HEK293 (cell line): ENCODE measurements at regions not wholly inside any gene's neighbourhood (a gene's known extent, or its start where the extent isn't known, plus 50 kb on each side); places are given as distances from the start of the nearest gene placed in this dataset.

ENCODE experiments used
- CTCF ChIA-PET: fragments of 350-600 bp; formaldehyde crosslinking; extraction: SDS; loops from one replicate; lab custom pipeline; 2021; ENCODE audit warnings: antibody characterized with exemption; lab: Yijun Ruan, JAX
- POLR2A ChIA-PET: fragments of 300-600 bp; formaldehyde crosslinking; extraction: SDS; loops from one replicate; lab custom pipeline; 2020; ENCODE audit warnings: antibody characterized with exemption, inconsistent platforms; lab: Yijun Ruan, JAX
- H3K27ac ChIP-seq: fragments of 200-500 bp; sonication (Bioruptor generic); 2 replicates; pipeline ENCODE4 v1.5.1; 2014; ENCODE audit warnings: low read depth, low read length, control low read depth, inconsistent platforms; ENCODE audit errors: extremely low read depth
- H3K36me3 ChIP-seq, 2 experiments: fragments of 200-500 bp in 1 of 2; sonication (Bioruptor generic) in 1 of 2; 1 replicate in 1 of 2; 2 replicates in 1 of 2; pipeline ENCODE4 v1.5.1; 2014 to 2017; ENCODE audit warnings: inconsistent platforms in 2 of 2, low read length in 2 of 2; ENCODE audit not compliant: control insufficient read depth in 2 of 2, insufficient read depth in 1 of 2
- H3K4me1 ChIP-seq: fragments of 200-500 bp; sonication (Bioruptor generic); 2 replicates; pipeline ENCODE4 v1.5.1; 2014; ENCODE audit warnings: mild to moderate bottlenecking, low read length, inconsistent platforms; ENCODE audit not compliant: control insufficient read depth, insufficient read depth
- H3K4me3 ChIP-seq: 2 replicates; pipeline ENCODE4 v1.5.1; 2011; ENCODE audit warnings: low read depth, mild to moderate bottlenecking, control low read depth, low read length, moderate library complexity
- H3K9me3 ChIP-seq: fragments of 200-500 bp; sonication (Bioruptor generic); 2 replicates; pipeline ENCODE4 v1.5.1; 2014; ENCODE audit warnings: low read depth, low read length, inconsistent platforms; ENCODE audit not compliant: control insufficient read depth, insufficient read depth
- GLI2 ChIP-seq: fragments of 450-650 bp; formaldehyde crosslinking; IDR thresholded peaks from 2 replicates; pipeline ENCODE4; 2017; ENCODE audit warnings: missing biosample characterization, missing genetic modification characterization, low read depth, borderline replicate concordance
- KLF9 ChIP-seq: fragments of 450-650 bp; formaldehyde crosslinking; IDR thresholded peaks from 2 replicates; pipeline ENCODE4 v1.5.1; 2016; ENCODE audit warnings: missing biosample characterization, missing genetic modification characterization, low read depth
- WT1 ChIP-seq: fragments of 450-650 bp; formaldehyde crosslinking; IDR thresholded peaks from 2 replicates; pipeline ENCODE4 v1.5.1; 2016; ENCODE audit warnings: missing biosample characterization, missing genetic modification characterization
- ZBTB11 ChIP-seq: fragments of 450-650 bp; formaldehyde crosslinking; conservative IDR thresholded peaks from 2 replicates; pipeline ENCODE4 v1.5.1; 2016; ENCODE audit warnings: low read depth, missing biosample characterization, missing genetic modification characterization
- ZFHX2 ChIP-seq: fragments of 450-650 bp; formaldehyde crosslinking; conservative IDR thresholded peaks from 2 replicates; pipeline ENCODE4 v1.5.1; 2016; ENCODE audit warnings: missing biosample characterization, missing genetic modification characterization
- ZFP3 ChIP-seq: fragments of 450-650 bp; formaldehyde crosslinking; IDR thresholded peaks from 2 replicates; pipeline ENCODE4 v1.5.1; 2016; ENCODE audit warnings: low read depth, missing biosample characterization, missing genetic modification characterization
- ZNF16 ChIP-seq: fragments of 450-650 bp; formaldehyde crosslinking; IDR thresholded peaks from 2 replicates; pipeline ENCODE4 v1.5.1; 2016; ENCODE audit warnings: low read depth, missing biosample characterization, missing genetic modification characterization
- ZNF223 ChIP-seq: fragments of 450-650 bp; formaldehyde crosslinking; IDR thresholded peaks from 2 replicates; pipeline ENCODE4 v1.5.1; 2016; ENCODE audit warnings: missing biosample characterization, missing genetic modification characterization
- ZNF26 ChIP-seq: fragments of 450-650 bp; formaldehyde crosslinking; IDR thresholded peaks from 2 replicates; pipeline ENCODE4 v1.5.1; 2016; ENCODE audit warnings: missing biosample characterization, missing genetic modification characterization
- ZNF398 ChIP-seq: fragments of 450-650 bp; formaldehyde crosslinking; IDR thresholded peaks from 2 replicates; pipeline ENCODE4 v1.5.1; 2017; ENCODE audit warnings: missing biosample characterization, missing genetic modification characterization
- ZNF610 ChIP-seq: fragments of 450-650 bp; formaldehyde crosslinking; IDR thresholded peaks from 2 replicates; pipeline ENCODE4 v1.5.1; 2016; ENCODE audit warnings: missing biosample characterization, missing genetic modification characterization, borderline replicate concordance
- ZNF621 ChIP-seq: fragments of 450-650 bp; formaldehyde crosslinking; IDR thresholded peaks from 2 replicates; pipeline ENCODE4 v1.5.1; 2017; ENCODE audit warnings: missing biosample characterization, missing genetic modification characterization
- ZNF658 ChIP-seq: fragments of 450-650 bp; formaldehyde crosslinking; IDR thresholded peaks from 2 replicates; pipeline ENCODE4; 2016; ENCODE audit warnings: missing biosample characterization, missing genetic modification characterization
- ZSCAN16 ChIP-seq: fragments of 450-650 bp; formaldehyde crosslinking; IDR thresholded peaks from 2 replicates; pipeline ENCODE4 v1.5.1; 2016; ENCODE audit warnings: missing biosample characterization, missing genetic modification characterization
- ZSCAN30 ChIP-seq: fragments of 450-650 bp; IDR thresholded peaks from 2 replicates; pipeline ENCODE4 v1.5.1; 2018; ENCODE audit warnings: missing biosample characterization, mild to moderate bottlenecking, missing genetic modification characterization, moderate library complexity
- TF ChIP-seq, protein P1 (sequence below): fragments of 450-650 bp; formaldehyde crosslinking; IDR thresholded peaks from 2 replicates; pipeline ENCODE4 v1.5.1; 2017; ENCODE audit warnings: missing biosample characterization, missing genetic modification characterization

DNA sequence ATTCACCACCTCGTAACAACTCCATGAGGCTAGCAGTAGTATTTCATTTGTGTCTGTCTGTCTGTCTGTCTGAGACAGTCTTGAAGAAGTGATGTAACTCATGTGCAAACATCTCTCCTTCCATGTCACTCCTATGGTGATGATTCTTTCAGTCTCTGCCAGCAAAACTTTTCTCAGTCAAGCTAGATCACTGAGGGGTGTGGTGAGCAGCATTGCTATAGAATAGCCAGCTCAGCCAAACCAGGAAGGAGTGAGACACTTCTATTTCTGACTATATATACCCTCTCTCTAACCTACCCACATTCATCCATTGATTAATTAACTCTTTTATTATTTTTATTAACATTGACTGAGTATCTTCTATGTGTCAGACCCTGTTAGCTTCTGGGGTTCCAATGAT, 1095.1 kb upstream of the GYPC start (continued):
- TF ChIP-seq WT1 (tag by site-specific recombination) (no peak), ZFHX2 (no peak)

DNA sequence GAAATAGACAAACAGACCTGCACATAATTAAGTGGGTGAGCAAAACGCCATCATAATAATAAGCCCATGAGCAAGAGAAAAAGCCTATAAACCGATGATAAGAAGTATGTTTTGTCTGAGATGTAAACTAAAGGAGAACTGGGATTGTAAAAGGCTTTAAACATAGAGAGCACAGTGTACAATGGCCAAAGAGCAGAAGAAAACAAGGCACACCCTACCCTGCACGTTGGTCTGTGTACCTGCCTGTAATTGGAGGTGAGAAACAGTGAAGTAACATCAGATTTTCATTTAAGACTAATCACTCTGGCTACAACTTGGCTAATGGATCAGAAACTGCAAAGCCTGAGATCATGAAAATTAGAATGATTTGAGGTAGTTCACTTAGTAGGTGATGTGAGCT, 1094.7 kb upstream of the GYPC start:
- Histone ChIP-seq H3K9me3 (no peaks in the 10 kb centered on the region), H3K36me3 (no peaks in the 10 kb centered on the region), H3K4me3 (no peak overlapping the region), H3K4me1 (no peaks in the 10 kb centered on the region), H3K27ac (no peak overlapping the region)
- POLR2A ChIA-PET = no interaction called here
- CTCF ChIA-PET = no interaction called here
- TF ChIP-seq ZNF621 (tag by site-specific recombination) = no peak
- no peak for TF ChIP-seq ZNF16
- TF ChIP-seq ZSCAN16 = no peak
- no peak for TF ChIP-seq ZNF223 (tag by site-specific recombination)
- TF ChIP-seq ZSCAN30 (tag by site-specific recombination) = no peak
- TF ChIP-seq ZNF610 (tag by site-specific recombination) = no peak
- TF ChIP-seq, protein P1, sequence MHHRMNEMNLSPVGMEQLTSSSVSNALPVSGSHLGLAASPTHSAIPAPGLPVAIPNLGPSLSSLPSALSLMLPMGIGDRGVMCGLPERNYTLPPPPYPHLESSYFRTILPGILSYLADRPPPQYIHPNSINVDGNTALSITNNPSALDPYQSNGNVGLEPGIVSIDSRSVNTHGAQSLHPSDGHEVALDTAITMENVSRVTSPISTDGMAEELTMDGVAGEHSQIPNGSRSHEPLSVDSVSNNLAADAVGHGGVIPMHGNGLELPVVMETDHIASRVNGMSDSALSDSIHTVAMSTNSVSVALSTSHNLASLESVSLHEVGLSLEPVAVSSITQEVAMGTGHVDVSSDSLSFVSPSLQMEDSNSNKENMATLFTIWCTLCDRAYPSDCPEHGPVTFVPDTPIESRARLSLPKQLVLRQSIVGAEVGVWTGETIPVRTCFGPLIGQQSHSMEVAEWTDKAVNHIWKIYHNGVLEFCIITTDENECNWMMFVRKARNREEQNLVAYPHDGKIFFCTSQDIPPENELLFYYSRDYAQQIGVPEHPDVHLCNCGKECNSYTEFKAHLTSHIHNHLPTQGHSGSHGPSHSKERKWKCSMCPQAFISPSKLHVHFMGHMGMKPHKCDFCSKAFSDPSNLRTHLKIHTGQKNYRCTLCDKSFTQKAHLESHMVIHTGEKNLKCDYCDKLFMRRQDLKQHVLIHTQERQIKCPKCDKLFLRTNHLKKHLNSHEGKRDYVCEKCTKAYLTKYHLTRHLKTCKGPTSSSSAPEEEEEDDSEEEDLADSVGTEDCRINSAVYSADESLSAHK (tag by site-specific recombination) = no peak
- TF ChIP-seq GLI2 (tag by site-specific recombination) = no peak
- TF ChIP-seq, all 188 proteins: peak for 0

- no peaks in the 10 kb centered on the region for H3K4me1 ChIP-seq
- H3K27ac ChIP-seq = no peak overlapping the region
- TF ChIP-seq ZNF398 (tag by site-specific recombination) (no peak), ZFHX2 (no peak)
- CTCF ChIA-PET = no interaction called here
- H3K36me3 ChIP-seq = no peaks in the 10 kb centered on the region
- POLR2A ChIA-PET = no interaction called here
- H3K9me3 ChIP-seq = no peaks in the 10 kb centered on the region
- no peak overlapping the region for H3K4me3 ChIP-seq
Observed at GRCh38 chr2:125562924-125563323, 1093.0 kb upstream of the GYPC start.

DNA sequence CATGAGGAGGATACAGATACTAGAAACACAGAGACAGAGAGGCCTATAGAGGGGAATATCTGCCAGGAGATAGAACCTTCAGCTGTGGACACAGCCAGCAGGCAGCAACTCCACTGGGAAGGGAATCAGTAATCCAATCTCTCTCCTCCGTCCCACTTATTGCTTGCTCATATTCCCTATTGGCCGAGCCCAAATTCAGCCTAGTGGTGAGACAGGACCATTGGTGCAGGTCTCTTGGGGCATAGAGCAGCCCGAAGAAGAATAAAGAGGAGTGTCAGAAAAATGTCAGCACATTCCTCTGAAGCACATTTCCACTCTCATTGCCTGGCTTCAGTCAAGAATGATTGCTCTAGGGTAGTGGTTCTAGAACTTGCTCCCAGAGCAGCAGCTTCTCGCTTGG, 1091.5 kb upstream of the GYPC start:
- Histone ChIP-seq H3K9me3 (no peaks in the 10 kb centered on the region), H3K4me3 (no peak overlapping the region), H3K27ac (no peak overlapping the region), H3K36me3 (no peaks in the 10 kb centered on the region), H3K4me1 (no peaks in the 10 kb centered on the region)
- ChIA-PET POLR2A (no interaction called here), CTCF (no interaction called here)
- no peak for TF ChIP-seq ZBTB11 (tag by site-specific recombination)
- TF ChIP-seq ZFP3 (tag by site-specific recombination) = no peak
- TF ChIP-seq KLF9 (tag by site-specific recombination) = no peak
- TF ChIP-seq ZNF26 (tag by site-specific recombination) = no peak
- TF ChIP-seq ZNF658 (tag by site-specific recombination) = no peak
